K562 (cell line): ENCODE measurements at regions not wholly inside any gene's neighbourhood (a gene's known extent, or its start where the extent isn't known, plus 50 kb on each side); places are given as distances from the start of the nearest gene placed in this dataset.

Source experiments
- ATAC-seq: fragments of 200-7000 bp; cut with Tn5 transposase; 3 replicates; pipeline ENCODE4 v1.9.1; 2020; ENCODE audit warnings: moderate library complexity
- BruUV-seq: library from RNA; stranded (reverse); fragments of 400-500 nt; replicated peaks from 2 replicates; lab custom pipeline; 2021; lab: Mats Ljungman, UMichigan
- CTCF ChIA-PET: fragments of 300-600 bp; formaldehyde crosslinking; extraction: SDS; loops from one replicate; lab custom pipeline; 2021; ENCODE audit warnings: low intra/inter-chr PET ratio; lab: Yijun Ruan, JAX
- POLR2A ChIA-PET: fragments of 300-600, 350-650 bp; sonication (Branson Sonifier 250); formaldehyde crosslinking; extraction: SDS; loops from one replicate; lab custom pipeline; 2021; ENCODE audit warnings: antibody characterized with exemption, inconsistent platforms; lab: Yijun Ruan, JAX
- DNase-seq, 4 experiments: peaks; one replicate each; pipeline versions ENCODE4 v3.0.0 to v3.0.0-alpha.2; 2011 to 2018; ENCODE audit warnings: low spot score in 3 of 4, mixed read lengths in 3 of 4; ENCODE audit errors: extremely low read depth in 1 of 4
- FAIRE-seq: peaks from 2 replicates; lab custom pipeline; 2011; peaks lifted over from hg19 to GRCh38; lab: Jason Lieb, UNC
- H2AFZ ChIP-seq: 2 replicates; pipeline ENCODE4 v1.6.0; 2011; ENCODE audit warnings: low read depth, low read length, control low read depth, inconsistent platforms
- H3K27ac ChIP-seq: fragments of 200-600 bp; 3 replicates; pipeline ENCODE4 v1.8.0; 2011; ENCODE audit warnings: low read depth, mild to moderate bottlenecking, control low read depth, inconsistent platforms, low read length, moderate library complexity, mixed read lengths; ENCODE audit errors: extremely low read depth
- H3K27me3 ChIP-seq, 2 experiments: fragments of 300-600 bp in 1 of 2; 2 replicates in 1 of 2; 3 replicates in 1 of 2; pipeline versions ENCODE4 v1.6.0 to v1.8.0; 2011; ENCODE audit warnings: inconsistent platforms in 2 of 2, low read length in 2 of 2, mild to moderate bottlenecking in 1 of 2, mixed read lengths in 1 of 2, moderate library complexity in 1 of 2; ENCODE audit not compliant: control insufficient read depth in 2 of 2, insufficient read depth in 2 of 2
- H3K36me3 ChIP-seq: fragments of 300-600 bp; 3 replicates; pipeline ENCODE4 v1.8.0; 2011; ENCODE audit warnings: mild to moderate bottlenecking, low read length, inconsistent platforms; ENCODE audit not compliant: control insufficient read depth, insufficient read depth
- H3K4me1 ChIP-seq, 2 experiments: fragments of 200-600 bp in 1 of 2; replicated peaks in 1 of 2; 2 replicates in 1 of 2; 3 replicates in 1 of 2; pipeline versions ENCODE4 v1.5.1 to v1.8.0; 2011; ENCODE audit warnings: inconsistent platforms in 2 of 2, low read length in 2 of 2, mild to moderate bottlenecking in 1 of 2, mixed read lengths in 1 of 2, moderate library complexity in 1 of 2; ENCODE audit not compliant: control insufficient read depth in 2 of 2, insufficient read depth in 2 of 2
- H3K4me2 ChIP-seq: 2 replicates; pipeline ENCODE4 v1.6.1; 2011; ENCODE audit warnings: low read length, control low read depth, inconsistent platforms, mixed read lengths; ENCODE audit not compliant: insufficient read depth
- H3K4me3 ChIP-seq: fragments of 200-600 bp; sonication (generic), shearing (Covaris generic); 2 replicates; pipeline ENCODE4 v1.5.1; 2016; ENCODE audit warnings: control low read depth, inconsistent platforms
- H3K79me2 ChIP-seq: fragments of 200-600 bp; 3 replicates; pipeline ENCODE4 v1.8.0; 2011; ENCODE audit warnings: low read length, inconsistent platforms; ENCODE audit not compliant: control insufficient read depth, insufficient read depth
- H3K9ac ChIP-seq, 2 experiments: 2 replicates each; pipeline versions ENCODE4 v1.6.0 to v1.6.1; 2011; ENCODE audit warnings: low read depth in 2 of 2, low read length in 2 of 2, control low read depth in 1 of 2, inconsistent platforms in 1 of 2, mild to moderate bottlenecking in 1 of 2, mixed read lengths in 1 of 2; ENCODE audit not compliant: insufficient read depth in 1 of 2
- H3K9me1 ChIP-seq: one replicate; pipeline ENCODE4 v1.6.0; 2011; ENCODE audit warnings: inconsistent platforms, mild to moderate bottlenecking, low read length, moderate library complexity; ENCODE audit not compliant: control insufficient read depth, insufficient read depth
- H3K9me3 ChIP-seq: replicated peaks from 2 replicates; pipeline ENCODE4 v1.5.1; 2011; ENCODE audit warnings: low read depth, low read length, inconsistent platforms; ENCODE audit not compliant: control insufficient read depth, insufficient read depth
- H4K20me1 ChIP-seq: replicated peaks from 2 replicates; pipeline ENCODE4 v1.6.1; 2011; ENCODE audit warnings: low read length, inconsistent platforms, mixed read lengths; ENCODE audit not compliant: control insufficient read depth, insufficient read depth
- CTCF ChIP-seq, 3 experiments: IDR thresholded peaks in 2 of 3; conservative IDR thresholded peaks in 1 of 3; 2 replicates each; pipeline ENCODE4 v1.5.1; 2011 to 2012; ENCODE audit warnings: low read length in 3 of 3, mild to moderate bottlenecking in 3 of 3, control low read depth in 2 of 3, improper control_type of control experiment in 1 of 3, inconsistent platforms in 1 of 3, low read depth in 1 of 3, mixed read lengths in 1 of 3, moderate library complexity in 1 of 3; ENCODE audit not compliant: insufficient read depth in 2 of 3
- MEIS2 ChIP-seq: fragments of 450-650 bp; IDR thresholded peaks from 2 replicates; pipeline ENCODE4 v1.6.1; 2014; ENCODE audit warnings: mild to moderate bottlenecking; ENCODE audit not compliant: partially characterized antibody
- REST ChIP-seq, 2 experiments: fragments of 450-650 bp; formaldehyde crosslinking in 1 of 2; IDR thresholded peaks; 2 replicates each; pipeline versions ENCODE4 v1.4.0 to v1.6.1; 2014 to 2020; ENCODE audit warnings: mild to moderate bottlenecking in 2 of 2, borderline replicate concordance in 1 of 2, low read depth in 1 of 2
- TEAD1 ChIP-seq, 2 experiments: fragments of 450-650 bp in 1 of 2; sonication (generic) in 1 of 2; formaldehyde crosslinking; IDR thresholded peaks; 2 replicates each; pipeline versions ENCODE4 v1.4.0 to v1.8.0; 2020 to 2022; ENCODE audit warnings: mild to moderate bottlenecking in 2 of 2, missing genetic modification reagents in 1 of 2
- TFAP4 ChIP-seq: sonication (generic); formaldehyde crosslinking; IDR thresholded peaks from 2 replicates; pipeline ENCODE4 v1.8.0; 2022; ENCODE audit warnings: missing genetic modification reagents, mild to moderate bottlenecking, moderate library complexity, borderline replicate concordance
- ZNF780A ChIP-seq: fragments of 250-450 bp; sonication (Bioruptor Pico); IDR thresholded peaks from 2 replicates; pipeline ENCODE4 v1.5.0; 2021; ENCODE audit warnings: mild to moderate bottlenecking
- WGBS: fragments of 100-300 bp; shearing (Covaris generic); methylation state at CpG from one replicate; pipeline ENCODE4 v1.1.6; 2016; ENCODE audit warnings: low coverage, mixed read lengths; ENCODE audit not compliant: insufficient coverage; ENCODE audit errors: missing lambda C conversion rate; 5-methylcytosine and 5-hydroxymethylcytosine counted together
- in situ Hi-C: fragments of 300-500 bp; cut with MboI; formaldehyde crosslinking; loops from 4 replicates; pipeline ENCODE4 v1.15.0; 2018; ENCODE audit warnings: inconsistent platforms, mixed read lengths
- intact Hi-C: fragments of 100-400 bp; cut with micrococcal nuclease; formaldehyde crosslinking; loops from 2 replicates; pipeline ENCODE4 v1.14.2; 2022

- no peaks in the 10 kb centered on the region for H3K9me3 ChIP-seq
- H3K4me1 ChIP-seq, result peaks cover 37 to 39% of the 10 kb centered on the region in 2 experiments
- no peaks in the 10 kb centered on the region for H4K20me1 ChIP-seq
- no peak overlapping the region for H3K27ac ChIP-seq
- CTCF ChIA-PET, result no interaction called here
- H3K27me3 ChIP-seq, result no peaks in the 10 kb centered on the region; a peak in 1 of 5 replicates
- FAIRE-seq, result no peak
- H3K9me1 ChIP-seq, result no peaks in the 10 kb centered on the region
- H3K4me3 ChIP-seq, result no peak overlapping the region
- no peaks in the 10 kb centered on the region for H3K79me2 ChIP-seq
- POLR2A ChIA-PET, result interaction anchor here (1.3 kb wide), 1 partner anchor 12 kb away, joined by 3 read pairs; no protein-coding TSS in a partner anchor
- no TSS peak for BruUV-seq
- H3K9ac ChIP-seq, result peak overlapping the region in 1 of 2 experiments; percentile 68; a peak in 1 of 4 replicates
- 42% methylated on average over 8 of the region's 9 CpGs for WGBS
- ATAC-seq, result 0 out of 3 replicates have a peak, but pooled peaks have one; percentile 13
- H3K36me3 ChIP-seq, result no peaks in the 10 kb centered on the region; the same call in 2 of the 3 replicates
- intact Hi-C loops, result no loop called here
- DNase-seq, result peak in 1 of 4 experiments; percentile 10
- H3K4me2 ChIP-seq, result no peak overlapping the region
- in situ Hi-C loops, result no loop called here
- TF ChIP-seq ZNF780A (CRISPR knock-in tag) (no peak), TFAP4 (CRISPR knock-in tag) (peak; percentile 70; the same call in 1 of the 2 replicates), MEIS2 (peak; percentile 16), REST (IDR thresholded peaks at IDR 0.05; ENCODE audit: borderline replicate concordance) (peak; percentile 7; the same call in 1 of the 2 replicates), REST (CRISPR knock-in tag; IDR thresholded peaks at IDR 0.05; ENCODE audit: low read depth) (no peak), TEAD1 (CRISPR knock-in tag; IDR thresholded peaks at IDR 0.05) (no peak), CTCF (IDR thresholded peaks at IDR 0.05 in 2 of 3, conservative IDR thresholded peaks at IDR 0.05 in 1 of 3; ENCODE audit: insufficient read depth in 2 of 3, low read depth in 1 of 3, low read length in 3 of 3) (0 out of 6 replicates have a peak, but pooled peaks of 1 of the 3 experiments have one; percentile 4)
- H2AFZ ChIP-seq, result no peak overlapping the region
These were observed 205.1 kb downstream of the GLI2 start for GRCh38 chr2:120940726-120941256.
